ENCODE measurements at regions not wholly inside any gene's neighbourhood (a gene's known extent, or its start where the extent isn't known, plus 50 kb on each side); places are given as distances from the start of the nearest gene placed in this dataset.

GRCh38 chr13:31929031-31929770 lies 102.4 kb upstream of the FRY start:
- no peak for DNase-seq (ENCODE audit: low read depth)

DNA sequence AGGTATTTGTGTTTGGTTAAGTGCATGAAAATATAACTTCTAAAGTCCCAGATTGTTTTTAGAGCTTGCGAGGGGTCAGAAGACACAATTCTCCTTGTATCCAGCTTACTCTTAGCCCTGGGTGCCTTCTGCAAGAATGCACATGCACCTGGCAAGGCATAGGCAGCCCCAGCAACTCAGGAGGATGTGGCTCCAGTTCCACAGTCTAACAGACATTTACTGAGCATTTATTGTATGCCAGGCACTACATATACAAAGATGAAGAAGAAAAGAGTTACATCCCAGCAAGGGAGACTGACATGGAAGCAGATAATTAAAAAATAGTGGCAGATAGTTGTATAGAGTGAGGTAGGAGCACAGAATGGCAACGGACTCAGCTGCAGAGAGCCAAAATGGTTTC lies 101.1 kb upstream of the FRY start:
- DNase-seq (ENCODE audit: low read depth), result no peak

- DNase-seq (ENCODE audit: low read depth), result no peak
These were observed 100.6 kb upstream of the FRY start for GRCh38 chr13:31930901-31931522.

GRCh38 chr13:31937436-31937835 lies 94.1 kb upstream of the FRY start:
- no peak for DNase-seq (ENCODE audit: low read depth)

GRCh38 chr13:31940076-31940475 lies 91.5 kb upstream of the FRY start:
- no peak for DNase-seq (ENCODE audit: low read depth)

DNA sequence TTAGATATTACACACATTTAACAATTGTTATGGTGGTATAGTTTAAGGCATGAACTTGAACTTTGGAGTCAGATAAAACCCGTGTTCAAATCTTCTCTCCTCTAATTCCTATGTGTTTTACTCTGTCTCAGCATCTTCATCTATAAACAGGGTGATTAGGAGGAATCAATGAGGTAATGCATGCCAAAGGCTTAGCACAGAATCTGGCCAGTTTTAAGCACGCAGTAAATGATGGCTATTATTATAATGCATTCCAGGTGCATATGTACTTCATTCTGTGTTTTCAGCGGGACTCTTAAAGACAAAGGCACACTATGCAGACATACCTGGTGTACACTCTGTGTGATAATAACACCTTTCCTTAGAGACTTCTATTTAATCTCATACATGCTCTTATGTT lies 88.0 kb upstream of the FRY start:
- no peak for DNase-seq (ENCODE audit: low read depth)

DNA sequence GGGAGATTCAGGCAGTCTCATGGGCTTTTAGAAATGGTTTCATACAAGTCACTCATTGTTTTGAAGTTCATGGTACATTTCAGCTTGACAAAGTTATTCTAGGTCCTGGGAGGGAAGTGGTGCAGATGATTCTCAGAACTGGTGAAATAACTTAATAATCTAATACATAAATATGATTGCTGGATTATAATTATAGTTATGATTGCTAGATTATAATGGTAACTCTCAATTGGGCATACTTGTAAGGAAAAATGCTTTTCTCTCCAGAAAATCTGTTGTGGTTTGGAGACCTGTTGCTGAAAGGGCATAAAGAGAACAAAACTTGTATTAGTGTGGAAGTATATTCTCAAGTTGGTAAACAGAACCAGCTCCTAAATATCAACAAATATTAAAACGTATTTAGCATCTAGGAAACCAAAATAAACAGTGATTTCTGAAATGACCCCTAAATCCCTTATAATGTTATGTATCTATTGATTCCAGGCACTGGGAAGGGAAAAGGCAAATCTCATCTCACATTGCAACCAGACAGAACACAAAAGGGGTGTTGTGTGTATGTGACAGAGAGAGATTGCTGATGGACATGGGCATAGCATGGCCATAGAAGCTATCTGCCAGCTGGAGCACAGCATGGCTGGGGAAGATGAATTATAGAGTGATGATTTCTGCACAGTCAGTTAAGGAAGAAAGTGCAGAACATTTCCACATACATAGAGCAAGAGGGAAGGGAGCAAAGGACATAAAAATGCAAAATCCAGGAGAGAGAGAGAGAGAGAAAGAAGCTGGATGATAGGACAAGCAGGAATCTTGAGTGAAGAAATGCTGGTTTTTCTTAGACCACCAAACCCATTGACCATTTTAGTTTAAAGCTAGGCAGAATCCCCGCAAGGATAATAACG lies 87.1 kb upstream of the FRY start:
- no peak for DNase-seq (ENCODE audit: low read depth)

- no peak for DNase-seq (ENCODE audit: low read depth)
These were observed 86.2 kb upstream of the FRY start for GRCh38 chr13:31945202-31945961.

GRCh38 chr13:31946091-31946770 lies 85.3 kb upstream of the FRY start:
- DNase-seq (ENCODE audit: low read depth), result no peak

GRCh38 chr13:31947105-31947504 lies 84.5 kb upstream of the FRY start:
- DNase-seq (ENCODE audit: low read depth), result no peak

- DNase-seq (ENCODE audit: low read depth), result no peak
These were observed 84.1 kb upstream of the FRY start for GRCh38 chr13:31947506-31947905.

DNA sequence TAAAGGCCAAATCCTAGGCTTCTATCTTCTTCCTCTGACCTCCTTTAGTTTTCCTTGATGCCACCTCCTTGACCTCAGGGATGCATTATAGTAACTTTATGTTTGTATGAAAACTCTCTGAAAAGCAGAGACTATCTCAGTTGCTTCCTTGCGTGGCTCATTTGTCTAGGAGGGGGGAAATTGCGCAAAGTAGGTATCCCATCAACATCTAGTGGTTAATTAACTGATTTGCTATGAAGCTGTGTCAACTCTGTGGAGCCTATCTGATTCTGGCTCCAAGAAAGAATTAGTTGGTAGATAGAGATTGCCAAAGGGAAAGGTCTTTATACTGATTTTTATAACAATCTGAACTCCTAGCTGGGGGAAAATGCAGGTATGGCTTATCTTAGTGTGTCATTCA lies 82.1 kb upstream of the FRY start:
- no peak for DNase-seq (ENCODE audit: low read depth)

DNA sequence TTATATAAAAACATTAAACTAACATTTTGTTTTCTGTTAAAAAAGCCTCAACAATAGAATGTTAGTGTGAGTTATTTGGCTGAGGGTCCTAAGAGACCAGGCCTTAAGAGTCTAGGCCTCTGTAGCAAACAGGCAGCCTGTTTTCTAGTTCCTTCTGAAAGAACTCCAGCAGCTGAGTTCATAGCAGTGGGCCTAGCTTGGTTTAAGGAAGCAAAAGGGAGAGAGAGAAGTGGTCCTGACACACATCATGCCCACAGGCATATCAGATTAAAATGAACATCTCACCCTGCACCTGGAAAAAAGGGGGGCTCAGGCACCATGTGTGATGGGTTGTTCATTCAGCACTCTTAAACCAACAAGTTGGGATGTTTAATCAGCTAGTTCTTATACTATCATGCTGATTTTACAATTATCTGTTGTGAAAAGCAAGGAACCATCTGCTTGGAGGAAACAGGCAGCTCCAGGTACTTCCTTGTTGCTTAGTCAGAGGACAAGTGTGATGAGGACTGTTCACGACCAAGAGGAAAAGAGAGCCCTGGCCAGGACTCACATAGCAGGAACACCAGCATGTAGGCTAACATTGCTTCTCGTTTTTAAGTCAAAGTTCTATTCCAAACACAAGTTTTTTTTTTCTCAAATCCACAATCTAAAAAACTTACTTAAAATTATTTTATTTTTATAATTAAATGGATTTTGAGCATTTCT lies 81.3 kb upstream of the FRY start:
- DNase-seq (ENCODE audit: low read depth), result no peak

DNA sequence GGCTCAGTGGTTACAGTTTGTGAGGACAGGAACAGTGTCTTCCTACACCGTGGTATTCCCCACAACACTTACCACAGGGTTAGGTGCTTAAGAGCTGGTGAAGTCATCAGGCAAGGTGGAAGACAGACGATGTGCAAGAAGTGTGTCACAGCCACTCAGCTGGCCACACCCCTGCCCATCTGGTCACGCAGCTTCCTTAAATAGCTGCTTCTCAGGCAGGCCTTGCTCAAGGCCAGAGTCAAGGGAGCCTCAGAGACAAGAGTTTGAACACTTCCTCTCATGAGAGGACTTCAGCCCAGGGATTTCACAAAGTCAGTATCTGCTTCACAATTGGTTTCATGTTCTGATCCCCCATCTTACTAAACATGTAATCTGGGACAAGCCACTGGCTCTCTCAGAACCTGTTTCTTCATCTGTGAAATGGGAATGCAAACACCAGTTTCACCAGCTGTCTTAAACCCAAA lies 80.3 kb upstream of the FRY start:
- DNase-seq (ENCODE audit: low read depth), result no peak

- no peak for DNase-seq (ENCODE audit: low read depth)
These were observed 78.8 kb upstream of the FRY start for GRCh38 chr13:31952641-31953380.

DNA sequence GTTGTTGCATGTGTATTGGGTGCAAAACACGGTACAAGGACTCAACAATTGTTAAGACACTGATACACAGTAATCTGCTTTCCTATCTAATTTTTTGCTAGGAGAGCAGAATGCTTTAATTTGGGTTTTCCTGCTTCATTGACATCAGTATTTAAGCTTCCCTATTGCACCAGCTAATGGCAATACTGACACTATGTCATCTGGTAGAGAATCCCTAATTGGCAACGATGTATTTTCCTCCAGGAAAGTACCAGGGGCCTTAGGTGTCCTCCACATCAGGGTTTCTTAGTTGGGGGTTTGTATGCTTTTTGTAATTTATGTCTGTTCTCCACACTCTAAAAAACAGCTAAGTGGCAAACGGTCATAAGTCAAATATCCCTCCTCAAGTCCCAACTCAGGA lies 76.5 kb upstream of the FRY start:
- DNase-seq (ENCODE audit: low read depth), result no peak

GRCh38 chr13:31955741-31956140 lies 75.8 kb upstream of the FRY start:
- DNase-seq (ENCODE audit: low read depth), result no peak

DNA sequence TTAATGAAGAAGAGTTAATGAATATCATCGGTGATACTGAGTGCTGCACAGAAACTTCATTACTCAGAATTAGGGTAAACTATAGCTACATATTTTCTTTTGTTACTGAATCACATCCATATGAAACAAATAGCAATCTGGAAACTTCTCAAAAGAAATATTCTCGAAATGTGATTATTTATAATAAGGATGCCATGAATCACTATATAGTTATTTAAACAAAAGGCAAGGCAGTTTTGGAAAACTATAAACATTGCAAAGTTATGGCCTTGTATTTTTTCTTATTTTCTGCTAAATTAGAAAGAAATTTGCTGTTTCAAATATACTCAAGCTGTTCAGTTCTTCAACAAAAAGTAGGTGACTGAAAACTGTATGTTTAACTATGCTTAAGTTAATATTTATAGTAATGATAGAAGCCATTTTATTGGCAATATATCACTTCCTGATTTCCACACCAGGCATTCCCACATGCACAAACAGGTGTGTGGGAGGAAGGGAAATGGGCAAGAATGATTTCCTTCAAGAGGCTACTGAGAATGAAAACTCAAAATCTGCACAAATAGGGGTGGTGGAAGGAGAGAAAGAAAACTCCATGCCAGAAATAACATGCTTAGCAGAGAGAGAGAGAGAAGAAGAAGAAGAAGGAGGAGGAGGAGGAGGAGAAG lies 74.5 kb upstream of the FRY start:
- DNase-seq (ENCODE audit: low read depth), result no peak

DNA sequence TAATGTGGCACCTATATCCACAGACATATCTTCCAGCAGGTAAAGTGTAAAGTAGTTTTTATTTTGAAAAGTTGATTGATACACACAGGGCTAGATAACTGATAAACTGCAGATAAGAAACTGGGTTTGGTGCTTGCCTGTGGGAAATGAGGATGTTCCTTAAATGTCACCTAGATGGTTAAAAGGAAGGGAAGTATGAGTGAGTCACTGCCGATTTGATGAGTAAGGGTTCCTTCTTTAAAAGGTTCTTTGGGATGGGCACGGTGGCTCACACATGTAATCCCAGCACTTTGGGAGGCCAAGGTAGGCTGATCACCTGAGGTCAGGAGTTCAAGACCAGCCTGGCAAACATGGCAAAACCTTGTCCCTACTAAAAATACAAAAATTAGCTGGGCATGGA lies 73.8 kb upstream of the FRY start:
- DNase-seq (ENCODE audit: low read depth), result no peak

Measured in forelimb muscle (tissue), 1 donor.